Stimulated activated CD8-positive, alpha-beta memory T cell treated with anti-CD3 and anti-CD28 coated beads, Interleukin-15, amount 100 ng/mL, for 4 hours (primary cell): ENCODE measurements at regions not wholly inside any gene's neighbourhood (a gene's known extent, or its start where the extent isn't known, plus 50 kb on each side); places are given as distances from the start of the nearest gene placed in this dataset.

Experiments used
- DNase-seq, 2 donors: peaks; one replicate each; pipeline ENCODE4 v3.0.0-alpha.2; 2020; ENCODE audit warnings: low read depth in 2 of 2

DNA sequence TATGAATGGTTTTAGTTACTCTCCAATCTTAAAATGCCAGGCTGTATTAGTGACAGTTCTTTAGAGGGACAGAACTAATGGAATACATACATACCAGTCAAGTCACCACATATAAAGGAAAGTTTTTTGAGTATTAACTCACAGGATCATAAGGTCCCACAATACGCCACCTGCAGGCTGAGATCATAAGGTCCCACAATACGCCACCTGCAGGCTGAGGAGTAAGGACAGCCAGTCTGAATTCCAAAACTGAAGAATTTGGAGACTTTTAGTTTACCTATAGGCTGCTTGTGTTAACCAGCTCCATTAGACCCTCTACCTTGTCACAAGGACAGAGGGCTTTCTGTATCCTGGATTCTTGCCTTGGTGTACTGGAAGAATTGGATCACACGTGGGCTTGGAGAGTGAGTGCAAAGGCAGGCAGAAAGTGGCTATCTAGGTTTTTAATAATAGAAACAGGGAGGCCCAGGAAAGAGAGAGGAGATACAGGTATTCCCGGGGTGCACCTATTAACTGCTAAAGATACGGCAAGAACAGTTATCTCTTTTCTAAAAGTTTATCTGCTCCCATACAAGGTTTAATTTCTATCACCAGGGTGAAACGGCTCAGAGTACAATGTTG, 234.9 kb upstream of the CYRIA start:
- no peak for DNase-seq

- DNase-seq: no peak
Observed at GRCh38 chr2:16899958-16900357, 234.3 kb upstream of the CYRIA start.

GRCh38 chr2:16890081-16890480, 224.4 kb upstream of the CYRIA start:
- DNase-seq: no peak

- DNase-seq: no peak
Observed at GRCh38 chr2:16885027-16885426, 219.4 kb upstream of the CYRIA start.

DNA sequence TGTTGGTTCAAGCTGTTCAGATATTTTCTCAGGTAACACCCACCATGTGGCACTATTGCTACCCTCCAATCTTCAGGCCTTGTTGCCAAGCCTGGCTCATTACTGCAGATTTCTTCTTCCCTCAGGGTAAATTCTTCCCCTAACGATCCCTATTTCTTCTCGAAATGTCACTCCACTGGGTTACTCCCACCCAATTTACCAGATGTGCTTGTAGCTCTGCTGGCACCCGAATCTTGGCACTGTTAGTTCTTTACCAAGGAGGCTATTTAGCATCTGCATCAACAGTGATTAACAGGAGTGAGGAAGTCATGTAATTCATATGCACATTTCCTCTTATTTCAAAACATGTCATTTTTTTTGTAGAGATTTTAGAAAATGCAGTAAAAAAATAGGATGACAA, 217.1 kb upstream of the CYRIA start:
- no peak for DNase-seq

- no peak for DNase-seq
Observed at GRCh38 chr2:16881122-16881521, 215.5 kb upstream of the CYRIA start.

DNA sequence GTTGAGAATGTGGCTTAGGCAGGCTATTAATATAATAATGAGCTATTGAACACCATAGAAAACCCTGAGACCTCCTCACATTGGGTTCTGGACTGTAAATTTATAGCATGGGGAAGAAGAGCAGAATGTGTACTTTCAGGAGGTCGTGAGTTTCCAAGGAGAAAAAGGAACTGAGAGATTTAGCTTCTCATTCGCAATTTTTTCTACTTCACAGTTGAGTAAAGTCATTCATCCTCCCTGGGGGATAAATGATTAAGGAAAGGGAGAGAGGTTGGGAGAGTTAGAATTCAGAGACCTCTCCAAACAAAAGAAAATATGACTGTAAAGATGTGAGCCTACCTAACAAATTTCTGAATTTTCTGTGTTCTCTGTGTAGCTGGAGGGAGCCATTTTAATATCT, 205.8 kb upstream of the CYRIA start:
- no peak for DNase-seq

DNA sequence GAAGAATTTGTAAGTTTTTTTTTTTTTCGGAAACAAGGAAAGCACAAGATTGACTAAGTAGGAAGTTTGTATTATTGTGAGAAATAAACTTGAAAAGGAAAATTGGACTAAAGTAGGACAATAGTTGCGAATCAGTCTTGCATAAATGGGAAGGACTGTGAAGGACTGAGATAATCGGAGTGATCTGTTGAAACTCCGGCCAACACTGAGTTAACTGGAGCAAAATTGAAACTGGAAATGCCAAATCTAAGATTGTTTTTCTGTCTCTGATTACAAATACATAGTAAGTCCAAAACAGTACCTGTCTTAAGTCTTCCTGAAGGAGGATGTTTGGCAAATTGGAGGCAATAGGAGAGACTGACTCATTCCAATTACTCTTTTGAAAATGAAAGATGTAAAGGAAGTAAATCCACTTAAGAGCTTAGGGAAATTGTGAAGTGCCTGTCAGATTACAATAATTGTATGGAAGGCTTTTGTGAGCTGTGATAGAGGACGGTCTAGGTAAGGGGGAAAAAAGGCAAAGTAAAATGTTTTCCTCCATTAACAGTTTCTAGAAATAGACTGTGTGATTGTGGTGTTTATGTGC, 204.9 kb upstream of the CYRIA start:
- DNase-seq: no peak

DNA sequence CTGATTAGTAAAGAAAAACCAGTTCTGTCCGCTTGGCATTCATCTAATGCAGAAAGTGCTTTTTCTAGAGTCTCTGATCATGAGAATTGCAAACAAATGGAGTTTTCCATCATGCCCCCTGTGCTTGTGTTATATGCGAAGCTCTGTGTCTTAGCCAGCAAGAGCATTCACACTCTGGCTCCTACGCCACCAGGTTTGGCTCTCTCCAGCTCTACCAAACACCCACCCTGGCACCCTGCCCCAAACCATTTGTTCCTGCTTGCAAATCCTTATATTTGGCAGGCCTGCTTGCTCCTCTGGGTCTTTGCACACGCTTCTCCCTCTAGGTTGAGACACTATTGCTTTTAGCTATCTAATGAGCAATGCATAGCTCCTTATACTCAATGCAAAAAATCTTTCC, 204.1 kb upstream of the CYRIA start:
- DNase-seq: no peak

DNA sequence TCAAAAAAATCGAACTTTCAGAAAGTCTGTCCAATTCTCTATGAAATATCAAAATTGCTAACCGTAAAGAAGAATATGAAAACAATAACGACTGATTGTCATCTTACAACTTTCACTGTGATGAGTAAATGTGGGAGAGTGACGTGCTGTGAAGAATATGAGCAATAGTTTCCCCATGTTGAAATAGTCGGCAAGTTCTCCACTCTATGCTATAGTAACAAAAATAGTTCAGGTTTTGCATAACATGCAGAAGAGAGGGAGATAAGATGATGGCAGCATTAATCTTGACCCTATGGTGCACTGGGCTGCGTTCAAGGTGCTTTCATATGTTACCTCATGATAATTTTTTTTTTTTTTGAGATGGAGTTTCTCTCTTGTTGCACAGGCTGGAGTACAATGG, 196.8 kb upstream of the CYRIA start:
- DNase-seq: no peak

DNA sequence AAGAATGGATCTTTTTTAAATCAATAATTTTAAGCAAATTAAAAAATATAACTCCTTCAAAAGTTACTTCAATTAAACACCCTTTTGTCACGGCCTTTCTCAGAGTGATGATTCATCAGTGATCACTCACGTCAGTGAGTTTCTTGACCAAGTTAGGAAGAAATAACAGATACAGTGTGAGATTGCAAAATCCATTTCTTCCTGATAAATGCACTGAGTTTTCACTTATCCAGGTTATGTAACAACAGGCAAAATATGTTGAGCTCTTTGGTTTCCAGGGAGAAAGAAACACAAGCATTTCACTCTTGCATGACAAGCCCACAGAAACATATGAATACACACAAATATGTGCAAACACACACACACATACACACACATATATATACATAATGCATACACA, 195.9 kb upstream of the CYRIA start:
- DNase-seq: no peak

- no peak for DNase-seq
Observed at GRCh38 chr2:16861111-16861510, 195.5 kb upstream of the CYRIA start.

- DNase-seq: no peak
Observed at GRCh38 chr2:16860627-16861026, 195.0 kb upstream of the CYRIA start.

DNA sequence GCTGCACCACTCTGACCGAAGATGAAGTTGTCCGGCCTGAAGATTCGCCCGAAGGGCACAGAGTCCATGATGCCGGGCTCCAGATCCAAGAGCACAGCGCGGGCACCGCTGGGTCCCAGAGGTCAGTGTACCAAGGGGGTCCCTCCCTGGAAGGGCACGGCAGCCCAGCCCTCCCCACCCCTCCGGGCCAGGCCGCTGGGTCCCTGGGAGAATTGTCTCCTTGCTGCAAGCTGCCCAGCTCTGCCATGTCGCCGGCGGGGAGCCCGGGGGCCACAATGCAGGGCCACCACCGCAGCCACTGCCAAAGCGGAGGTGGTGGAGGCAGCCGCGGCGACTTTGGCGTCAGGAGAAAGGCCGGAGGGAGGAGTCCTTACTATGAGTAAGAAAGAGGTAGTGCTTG, 189.5 kb upstream of the CYRIA start:
- DNase-seq: no peak

DNA sequence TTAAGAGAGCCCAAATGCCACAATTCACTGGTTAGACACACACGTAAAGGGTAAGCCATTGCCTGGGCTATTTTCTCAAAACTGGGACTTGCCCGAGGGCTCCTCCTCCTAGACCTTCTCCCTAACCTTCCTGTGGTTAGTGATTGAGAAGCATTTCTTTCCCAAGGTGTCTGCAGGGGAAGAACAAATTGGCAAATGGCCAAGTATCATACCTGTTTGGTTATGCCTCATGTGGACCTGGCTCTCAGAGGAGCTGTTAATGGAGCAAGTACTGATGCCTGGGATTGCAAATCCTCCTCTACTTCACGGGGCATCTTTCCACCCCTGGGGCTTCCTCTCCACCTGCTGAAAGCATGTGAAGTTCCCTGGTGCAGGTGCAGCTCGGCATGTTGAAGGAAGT, 187.5 kb upstream of the CYRIA start:
- DNase-seq: no peak

GRCh38 chr2:16852651-16853050, 187.0 kb upstream of the CYRIA start:
- DNase-seq: no peak

GRCh38 chr2:16851126-16851525, 185.5 kb upstream of the CYRIA start:
- DNase-seq: no peak

GRCh38 chr2:16840496-16841172, 175.0 kb upstream of the CYRIA start:
- DNase-seq: no peak

DNA sequence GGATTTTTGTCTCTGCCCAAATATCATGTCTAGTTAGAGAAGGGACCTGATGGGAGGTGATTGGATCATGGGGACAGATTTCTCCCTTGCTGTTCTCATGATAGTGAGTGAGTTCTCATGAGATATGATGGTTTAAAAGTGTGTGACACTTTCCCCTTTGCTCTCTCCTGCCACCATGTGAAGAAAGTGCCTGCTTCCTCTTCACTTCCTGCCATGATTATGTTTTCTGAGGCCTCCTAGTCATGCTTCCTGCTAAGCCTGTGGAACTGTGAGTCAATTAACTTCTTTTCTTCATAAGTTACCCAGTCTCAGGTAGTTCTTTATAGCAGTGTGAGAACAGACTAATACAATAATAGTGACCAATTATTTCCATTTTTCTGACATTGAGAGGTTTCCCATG, 167.3 kb upstream of the CYRIA start:
- no peak for DNase-seq

GRCh38 chr2:16828828-16829160, 163.2 kb upstream of the CYRIA start:
- DNase-seq: no peak

GRCh38 chr2:16828044-16828827, 162.6 kb upstream of the CYRIA start:
- no peak for DNase-seq

DNA sequence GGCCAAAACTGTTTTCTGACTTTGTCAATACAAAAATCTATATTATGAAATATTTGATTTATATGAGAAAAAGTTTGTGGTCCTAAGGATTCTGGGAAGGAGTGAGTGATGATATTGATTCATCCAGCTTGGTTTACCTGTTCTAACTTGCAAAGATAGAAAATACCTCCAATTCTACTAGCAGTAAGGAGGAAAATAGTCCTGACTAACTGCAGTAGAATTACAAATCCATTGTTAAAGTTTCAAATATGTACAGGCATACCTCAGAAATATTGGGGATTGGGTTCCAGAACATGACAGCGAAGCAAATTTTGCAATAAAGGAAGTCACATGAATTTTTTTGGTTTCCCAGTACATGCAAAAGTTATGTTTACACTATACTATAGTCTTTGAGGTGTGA, 158.8 kb upstream of the CYRIA start:
- DNase-seq: no peak

DNA sequence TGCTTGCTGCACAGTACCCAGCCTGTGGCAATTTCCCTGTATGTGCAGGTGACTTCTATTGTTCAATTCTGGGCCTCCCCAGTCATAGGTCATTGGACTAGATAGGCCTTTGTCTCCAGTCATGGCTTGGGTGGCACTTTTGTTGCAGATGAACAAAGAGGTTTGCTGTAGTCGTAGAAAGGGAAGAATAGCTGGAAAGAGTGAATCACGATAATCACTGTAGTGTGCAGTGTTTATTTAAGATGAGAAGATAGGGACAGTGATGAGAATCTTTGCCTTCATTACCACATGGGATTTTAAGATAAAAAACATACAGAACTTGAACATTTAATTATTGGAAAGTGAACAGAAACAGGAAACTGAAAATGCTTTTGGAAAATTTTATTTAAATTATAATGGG, 156.1 kb upstream of the CYRIA start:
- no peak for DNase-seq
